ENCODE measurements at regions not wholly inside any gene's neighbourhood (a gene's known extent, or its start where the extent isn't known, plus 50 kb on each side); places are given as distances from the start of the nearest gene placed in this dataset.
"Not testable (repeated sequence)": the region's sequence is repeated elsewhere in the genome, so short reads cannot be mapped to it uniquely, and the experiment has no call there.

DNA sequence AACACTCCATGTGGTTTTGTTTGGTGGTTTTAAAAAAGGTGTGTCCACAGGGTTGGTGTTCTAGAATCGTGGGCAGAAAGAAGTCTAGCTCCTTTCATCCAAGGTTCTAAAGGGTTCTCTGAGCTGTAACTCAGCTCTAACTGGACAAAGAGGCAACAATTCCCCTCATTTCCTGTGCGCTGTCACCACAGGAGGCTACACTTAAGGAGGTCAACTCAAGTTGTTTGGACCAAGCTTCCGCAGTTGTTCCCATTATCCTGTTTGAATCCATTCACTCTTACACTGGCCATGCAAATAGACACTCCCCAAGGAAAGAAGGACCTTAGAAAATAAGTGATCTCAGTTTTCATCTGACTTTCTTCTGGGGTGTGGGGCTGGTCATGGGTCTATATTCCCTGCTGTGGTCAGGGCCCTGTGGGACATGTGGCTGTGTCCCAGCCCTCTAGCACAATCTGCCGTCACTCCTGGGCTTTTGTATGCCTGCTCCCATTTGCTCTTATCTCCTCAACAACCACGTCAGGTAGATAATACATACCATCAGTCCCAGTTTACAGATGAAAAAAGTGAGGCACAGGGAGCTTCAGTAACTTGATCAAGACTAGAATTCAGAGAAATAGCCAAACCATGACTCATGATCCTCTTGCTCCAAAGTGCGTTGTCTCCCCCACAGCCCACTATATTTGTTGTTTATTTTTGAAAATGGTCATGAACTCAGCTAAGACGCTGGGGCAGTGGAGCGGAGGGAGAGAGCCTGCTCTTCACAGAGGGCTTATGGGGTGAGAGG is 103.6 kb downstream of the RHOU start:
- no peak for FAIRE-seq
- TF ChIP-seq, protein P1, sequence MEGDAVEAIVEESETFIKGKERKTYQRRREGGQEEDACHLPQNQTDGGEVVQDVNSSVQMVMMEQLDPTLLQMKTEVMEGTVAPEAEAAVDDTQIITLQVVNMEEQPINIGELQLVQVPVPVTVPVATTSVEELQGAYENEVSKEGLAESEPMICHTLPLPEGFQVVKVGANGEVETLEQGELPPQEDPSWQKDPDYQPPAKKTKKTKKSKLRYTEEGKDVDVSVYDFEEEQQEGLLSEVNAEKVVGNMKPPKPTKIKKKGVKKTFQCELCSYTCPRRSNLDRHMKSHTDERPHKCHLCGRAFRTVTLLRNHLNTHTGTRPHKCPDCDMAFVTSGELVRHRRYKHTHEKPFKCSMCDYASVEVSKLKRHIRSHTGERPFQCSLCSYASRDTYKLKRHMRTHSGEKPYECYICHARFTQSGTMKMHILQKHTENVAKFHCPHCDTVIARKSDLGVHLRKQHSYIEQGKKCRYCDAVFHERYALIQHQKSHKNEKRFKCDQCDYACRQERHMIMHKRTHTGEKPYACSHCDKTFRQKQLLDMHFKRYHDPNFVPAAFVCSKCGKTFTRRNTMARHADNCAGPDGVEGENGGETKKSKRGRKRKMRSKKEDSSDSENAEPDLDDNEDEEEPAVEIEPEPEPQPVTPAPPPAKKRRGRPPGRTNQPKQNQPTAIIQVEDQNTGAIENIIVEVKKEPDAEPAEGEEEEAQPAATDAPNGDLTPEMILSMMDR (IDR thresholded peaks at IDR 0.05; ENCODE audit: insufficient read depth, missing control alignments): no peak
- DNase-seq (ENCODE audit: insufficient read length, low spot score): no peak

DNA sequence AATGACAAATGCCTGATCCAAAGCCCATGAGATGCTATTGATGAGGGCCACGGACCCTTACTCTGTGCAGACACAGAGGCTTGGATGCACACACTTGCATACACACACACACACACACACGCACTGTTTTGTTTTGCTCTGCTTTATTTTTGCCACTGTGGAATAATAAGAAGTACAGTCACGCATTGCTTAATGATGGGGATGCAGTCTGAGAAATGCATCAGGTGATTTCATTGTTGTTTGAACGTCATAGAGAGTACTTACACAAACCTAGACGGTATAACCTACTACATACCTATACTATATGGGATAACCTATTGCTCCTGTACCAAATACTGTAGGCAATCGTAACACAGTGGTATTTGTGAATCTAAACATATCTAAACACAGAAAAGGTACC is 104.4 kb downstream of the RHOU start:
- DNase-seq (ENCODE audit: insufficient read length, low spot score): no peak
- TF ChIP-seq, protein P1 (IDR thresholded peaks at IDR 0.05; ENCODE audit: insufficient read depth, missing control alignments): no peak
- FAIRE-seq: no peak

DNA sequence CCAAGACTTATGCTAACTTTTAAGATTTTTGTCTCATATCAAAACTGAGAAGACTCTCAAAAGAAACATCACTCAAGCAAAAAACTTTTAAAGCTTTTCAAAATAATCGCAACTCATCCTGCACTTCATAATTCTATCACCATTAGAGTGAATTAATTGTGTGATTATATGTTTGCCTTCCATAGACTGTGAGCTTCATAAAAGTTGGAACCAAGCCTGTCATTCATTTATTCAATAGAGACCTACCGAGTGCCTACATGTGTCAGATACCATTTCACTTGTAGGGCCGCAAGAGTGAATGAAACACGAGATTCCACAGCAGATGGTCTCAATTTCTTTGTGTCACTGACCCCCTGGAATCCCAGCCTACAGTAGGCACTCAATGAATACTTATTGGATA is 106.4 kb downstream of the RHOU start:
- TF ChIP-seq, protein P1 (IDR thresholded peaks at IDR 0.05; ENCODE audit: insufficient read depth, missing control alignments): no peak
- no peak for FAIRE-seq
- DNase-seq (ENCODE audit: insufficient read length, low spot score): no peak

DNA sequence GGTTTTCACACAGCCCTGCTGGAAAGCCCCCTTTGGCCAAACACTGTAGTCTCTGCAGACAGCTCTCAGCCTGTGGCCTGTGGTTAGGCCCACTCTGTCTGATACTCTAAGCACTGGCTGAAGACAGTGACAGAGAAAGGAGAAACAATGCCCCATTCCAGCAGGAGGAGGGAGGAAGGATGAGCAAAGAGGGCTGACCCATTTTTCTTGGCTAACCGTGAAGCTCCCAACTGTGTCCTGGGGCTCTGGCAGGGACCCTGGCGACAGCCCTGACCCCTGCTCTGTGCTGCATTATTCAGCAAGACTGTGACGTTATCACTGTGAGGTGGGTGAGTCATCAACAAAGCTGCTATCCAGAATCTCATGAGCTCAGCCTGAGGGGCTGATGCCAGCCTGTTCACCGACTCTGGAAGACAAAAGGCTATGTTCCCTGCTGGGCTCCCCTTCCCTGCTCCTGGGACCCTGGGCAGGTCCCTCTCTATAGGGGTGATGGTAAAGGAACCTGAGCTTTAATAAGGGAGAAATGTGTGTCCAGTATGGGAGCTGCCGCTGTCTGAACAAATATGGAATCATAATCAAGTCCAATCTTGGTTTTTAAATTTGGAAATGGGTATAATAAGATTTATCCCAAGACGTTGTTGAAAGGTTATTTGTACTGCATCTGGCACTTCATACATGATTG is 107.0 kb downstream of the RHOU start:
- TF ChIP-seq, protein P1 (IDR thresholded peaks at IDR 0.05; ENCODE audit: insufficient read depth, missing control alignments): no peak
- no peak for FAIRE-seq
- no peak for DNase-seq (ENCODE audit: insufficient read length, low spot score)

DNA sequence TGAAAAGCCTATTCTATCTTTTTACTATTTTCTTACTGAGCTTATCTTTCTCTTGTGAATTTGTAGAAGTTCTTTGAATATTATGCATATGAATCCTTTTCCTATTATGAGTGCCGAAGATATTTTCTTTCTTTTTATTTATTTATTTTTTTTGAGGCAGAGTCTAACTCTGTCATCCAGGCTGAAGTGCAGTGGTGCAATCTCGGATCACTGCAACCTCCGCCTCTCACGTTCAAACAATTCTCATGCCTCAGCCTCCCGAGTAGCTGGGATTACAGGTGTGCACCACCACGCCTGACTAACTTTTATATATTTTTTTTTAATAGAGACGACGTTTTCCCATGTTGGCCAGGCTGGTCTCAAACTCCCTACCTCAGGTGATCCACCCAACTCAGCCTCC is 109.8 kb downstream of the RHOU start:
- FAIRE-seq (no peak), DNase-seq (ENCODE audit: insufficient read length, low spot score) (no peak)
- TF ChIP-seq, protein P1 (IDR thresholded peaks at IDR 0.05; ENCODE audit: insufficient read depth, missing control alignments): no peak

DNA sequence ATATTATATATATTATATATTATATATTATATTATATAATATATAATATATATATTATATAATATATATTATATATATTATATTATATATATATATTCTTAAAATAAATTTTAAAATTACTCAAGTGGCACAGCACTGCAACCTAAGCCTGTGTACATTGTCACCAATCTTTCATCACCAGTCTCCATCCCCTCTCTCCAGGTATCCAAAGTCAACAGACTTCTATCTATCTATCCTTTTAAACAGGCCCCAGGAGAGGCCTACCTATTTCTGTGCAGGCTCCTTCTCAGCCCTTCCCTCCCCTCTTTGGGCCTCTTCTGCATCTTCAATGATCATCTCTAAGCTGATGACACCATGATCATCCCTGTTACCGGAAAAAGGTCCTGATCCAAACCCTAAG is 111.7 kb downstream of the RHOU start:
- DNase-seq (ENCODE audit: insufficient read length, low spot score): no peak
- TF ChIP-seq, protein P1 (IDR thresholded peaks at IDR 0.05; ENCODE audit: insufficient read depth, missing control alignments): no peak
- FAIRE-seq: no peak

DNA sequence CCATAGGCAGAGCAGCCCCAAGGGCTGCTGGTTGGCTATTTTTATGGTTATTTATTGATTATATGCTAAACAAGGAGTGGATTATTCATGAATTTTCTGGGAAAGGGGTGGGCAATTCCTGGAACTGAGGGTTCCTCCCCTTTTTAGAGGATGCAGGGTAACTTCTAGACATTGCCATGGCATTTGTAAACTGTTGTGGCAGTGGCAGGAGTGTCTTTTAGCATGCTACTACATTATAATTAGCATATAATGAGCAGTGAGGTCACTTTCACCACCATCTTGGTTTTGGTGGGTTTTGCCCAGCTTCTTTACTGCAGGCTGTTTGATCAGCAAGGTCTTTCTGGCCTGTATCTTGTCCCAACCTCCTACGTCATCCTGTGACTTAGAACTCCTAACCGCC is 112.2 kb downstream of the RHOU start:
- DNase-seq (ENCODE audit: insufficient read length, low spot score); FAIRE-seq: not testable (repeated sequence)
